MV-4-11 (cell line): ENCODE measurements at regions not wholly inside any gene's neighbourhood (a gene's known extent, or its start where the extent isn't known, plus 50 kb on each side); places are given as distances from the start of the nearest gene placed in this dataset.

ENCODE experiments used
- DNase-seq: peaks from one replicate; lab custom pipeline; 2025; lab: John Stamatoyannopoulos, UW

- no peak for DNase-seq
Observed at GRCh38 chr19:30666301-30666803, 294.2 kb downstream of the ZNF536 start.

DNA sequence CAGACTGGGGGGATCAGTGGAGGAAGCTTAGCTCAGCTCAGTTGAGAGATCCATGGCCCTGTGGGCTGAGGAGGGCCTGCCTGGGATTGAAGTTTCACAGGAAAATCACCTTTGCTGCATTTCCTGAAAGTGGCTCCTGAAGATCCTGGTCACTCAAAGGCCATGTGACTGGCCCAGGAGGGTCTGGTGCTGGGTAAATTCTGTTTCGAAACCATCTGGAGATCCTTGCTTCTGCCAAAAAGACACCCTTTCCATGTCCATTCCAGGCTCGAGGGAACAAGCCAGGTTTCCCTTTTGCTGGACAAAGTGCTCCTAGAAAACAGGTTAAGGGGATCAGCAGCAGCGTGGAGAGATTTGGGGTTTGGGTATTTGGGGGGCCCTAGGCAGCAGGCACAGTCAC, 293.3 kb downstream of the ZNF536 start:
- DNase-seq, result no peak

DNA sequence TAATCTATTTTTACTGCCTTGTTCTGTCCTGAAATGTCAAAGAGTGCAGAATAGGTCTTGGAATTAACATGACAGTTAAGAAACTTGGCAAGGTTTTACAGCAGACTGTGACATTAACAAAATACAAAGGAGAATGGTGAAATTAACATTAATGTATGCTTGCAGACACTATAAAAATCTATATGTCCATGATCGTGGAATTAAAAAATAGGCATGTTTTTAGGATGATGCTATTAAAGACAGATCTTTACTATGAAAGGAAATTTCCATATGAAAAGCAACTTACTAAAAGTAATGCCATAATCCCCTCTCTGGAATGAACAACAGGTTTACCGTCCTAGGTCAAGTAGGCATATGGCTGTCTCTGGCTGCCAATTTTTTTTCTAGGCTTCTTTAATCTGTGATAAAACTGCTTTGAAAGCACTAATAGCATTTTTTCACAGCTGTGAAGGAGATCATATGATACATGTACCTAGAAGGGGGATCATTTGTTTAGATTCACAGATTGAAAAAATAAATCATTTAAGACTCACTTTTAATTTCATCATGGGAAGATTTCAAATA, 291.5 kb downstream of the ZNF536 start:
- no peak for DNase-seq

GRCh38 chr19:30662211-30662861, 290.2 kb downstream of the ZNF536 start:
- no peak for DNase-seq

DNA sequence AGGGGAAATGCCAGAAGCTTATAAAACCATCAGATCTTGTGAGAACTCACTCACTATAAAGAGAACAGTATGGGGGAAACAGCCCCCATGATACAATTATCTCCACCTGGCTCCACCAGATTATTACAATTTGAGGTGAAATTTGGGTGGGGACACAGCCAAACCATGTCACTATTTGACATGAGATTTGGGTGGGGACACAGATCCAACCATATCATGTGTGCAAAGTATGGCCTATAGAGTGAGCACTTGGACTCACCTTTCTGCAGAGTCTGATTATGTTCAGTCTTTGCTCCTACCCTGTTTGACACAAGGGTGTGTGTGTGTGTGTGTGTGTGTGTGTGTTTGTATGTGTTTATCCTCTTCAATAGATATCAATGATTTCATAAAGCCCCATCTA, 287.5 kb downstream of the ZNF536 start:
- DNase-seq, result no peak

DNA sequence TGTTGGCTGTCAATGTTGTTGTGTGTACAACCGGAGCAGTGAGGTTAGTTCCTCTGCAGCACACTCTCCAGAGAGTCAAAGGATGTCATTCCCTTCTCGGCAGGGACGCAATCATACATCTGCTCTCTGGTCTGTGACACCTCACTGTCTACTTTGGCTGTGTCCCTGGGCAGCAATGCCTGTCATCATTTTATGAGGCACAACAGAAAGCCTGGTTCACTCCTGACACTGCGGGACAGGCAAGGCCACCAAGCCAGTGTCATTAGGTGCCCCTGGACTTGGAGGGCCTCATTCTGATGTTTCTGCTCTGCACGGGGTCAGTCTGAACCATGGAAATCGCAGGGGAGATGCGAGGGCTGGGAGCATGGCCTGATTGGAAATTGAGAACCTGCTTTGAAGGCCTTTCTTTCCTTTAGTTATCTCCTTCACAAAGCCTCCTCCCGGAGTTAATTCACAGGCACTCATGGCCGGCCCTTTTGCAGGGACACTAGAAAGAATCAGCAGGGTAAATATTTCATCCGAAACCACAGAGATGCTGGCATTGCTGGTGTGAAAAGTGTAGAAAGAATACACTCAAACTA, 284.4 kb downstream of the ZNF536 start:
- no peak for DNase-seq

GRCh38 chr19:30653646-30654386, 281.6 kb downstream of the ZNF536 start:
- DNase-seq, result no peak

GRCh38 chr19:30652751-30653150, 280.6 kb downstream of the ZNF536 start:
- no peak for DNase-seq

GRCh38 chr19:30651691-30652090, 279.5 kb downstream of the ZNF536 start:
- DNase-seq, result no peak

DNA sequence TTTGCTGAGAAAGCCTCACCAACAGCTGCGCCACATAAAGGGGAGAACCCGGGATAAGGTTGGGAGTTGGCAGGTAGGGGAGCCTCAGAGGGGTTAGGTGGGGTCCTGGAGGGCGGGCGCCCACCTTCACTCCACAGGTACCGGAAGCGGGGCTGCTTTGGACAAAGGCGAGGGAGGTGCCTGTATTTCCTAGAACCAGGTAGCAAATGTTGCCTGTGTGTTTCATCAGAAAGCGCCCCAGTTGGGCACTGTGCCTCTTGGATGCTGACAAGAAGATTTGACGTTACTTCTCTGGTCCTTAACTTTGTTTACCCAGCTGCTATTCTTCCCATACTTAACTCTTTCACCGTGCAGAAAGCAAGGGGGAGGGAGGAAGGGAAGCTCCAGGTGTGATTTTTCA, 278.9 kb downstream of the ZNF536 start:
- no peak for DNase-seq

DNA sequence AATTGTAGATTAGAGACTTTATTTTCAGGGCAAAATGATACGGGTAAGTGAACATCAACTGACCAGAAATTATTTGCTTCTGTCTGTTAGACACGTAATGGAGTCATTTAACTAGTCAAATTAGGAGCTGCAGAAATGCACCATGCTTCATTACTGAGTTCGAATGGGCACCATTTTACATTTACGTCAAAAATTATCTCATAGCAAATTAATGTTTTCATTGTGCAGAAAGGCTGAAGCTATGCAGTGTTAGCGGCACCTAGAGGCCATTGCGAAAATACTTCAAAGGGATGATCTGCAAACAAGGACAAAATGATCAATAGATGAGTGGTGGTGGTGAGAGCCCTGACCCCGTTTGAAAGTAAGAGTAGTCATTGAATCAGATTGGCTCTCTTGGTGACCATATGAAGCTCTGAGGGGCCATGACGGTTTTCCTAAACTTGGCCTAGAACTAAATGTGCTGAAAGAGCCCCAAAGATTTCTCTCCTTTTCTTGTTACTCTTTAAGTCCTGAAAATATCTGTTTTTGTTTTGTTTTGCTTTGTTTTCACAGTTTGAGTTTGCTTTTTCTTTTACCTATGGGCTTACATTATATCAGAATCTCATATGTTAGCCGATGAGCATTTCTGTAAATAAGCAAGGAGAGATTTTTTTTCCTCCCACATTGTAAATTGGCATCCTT, 277.9 kb downstream of the ZNF536 start:
- DNase-seq, result peak; percentile 52

GRCh38 chr19:30648866-30649862, 277.0 kb downstream of the ZNF536 start:
- DNase-seq, result no peak

- DNase-seq, result no peak
Observed at GRCh38 chr19:30647891-30648720, 275.9 kb downstream of the ZNF536 start.

DNA sequence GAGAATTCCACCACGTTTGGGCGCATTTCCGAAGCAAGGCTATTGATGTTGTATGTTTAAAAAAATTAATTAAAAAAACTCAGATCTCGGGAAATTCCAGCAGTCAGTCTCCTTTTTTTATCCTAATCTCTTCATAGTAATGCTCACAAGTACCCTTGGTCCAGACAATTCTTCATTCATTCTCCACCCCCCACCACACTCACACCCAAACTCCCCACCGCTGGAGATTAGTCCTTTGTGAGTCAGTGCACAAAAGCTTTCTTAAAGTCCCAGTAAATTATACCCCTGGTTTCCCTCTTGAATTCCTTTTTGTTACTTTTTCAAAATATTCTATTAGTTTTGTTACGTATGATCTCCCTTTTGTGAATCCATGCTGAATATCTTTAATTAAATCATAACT, 274.6 kb downstream of the ZNF536 start:
- no peak for DNase-seq

DNA sequence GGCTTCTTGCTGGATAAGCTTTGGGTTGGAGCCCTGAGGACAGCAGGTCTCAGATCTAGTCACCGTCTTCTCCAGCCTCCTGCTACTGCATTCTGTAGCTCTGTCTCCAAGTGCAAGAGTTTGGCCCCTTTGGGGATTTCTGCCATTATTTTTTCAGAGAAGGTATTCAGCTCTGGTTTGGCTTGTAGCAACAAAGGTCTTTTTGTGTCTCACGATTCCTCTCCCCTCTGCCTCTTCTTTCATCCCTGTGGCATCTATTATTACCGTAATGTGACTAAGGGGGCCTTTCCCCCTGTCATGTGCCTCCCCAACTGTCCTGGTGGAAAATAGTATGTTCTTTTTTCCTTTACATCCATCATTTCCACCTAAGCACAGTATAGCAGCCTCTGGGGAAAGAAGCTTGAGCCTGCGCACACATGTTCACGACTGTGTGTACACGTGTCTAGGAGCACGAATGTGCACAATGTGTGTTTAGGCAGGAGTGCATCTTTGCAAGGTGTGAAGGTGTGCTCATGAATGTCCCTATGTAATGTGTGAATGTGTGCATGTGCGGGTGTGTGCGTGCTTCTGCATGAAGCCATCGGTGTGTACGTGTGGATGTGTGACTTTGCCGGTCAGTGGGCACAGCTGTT, 273.9 kb downstream of the ZNF536 start:
- no peak for DNase-seq

DNA sequence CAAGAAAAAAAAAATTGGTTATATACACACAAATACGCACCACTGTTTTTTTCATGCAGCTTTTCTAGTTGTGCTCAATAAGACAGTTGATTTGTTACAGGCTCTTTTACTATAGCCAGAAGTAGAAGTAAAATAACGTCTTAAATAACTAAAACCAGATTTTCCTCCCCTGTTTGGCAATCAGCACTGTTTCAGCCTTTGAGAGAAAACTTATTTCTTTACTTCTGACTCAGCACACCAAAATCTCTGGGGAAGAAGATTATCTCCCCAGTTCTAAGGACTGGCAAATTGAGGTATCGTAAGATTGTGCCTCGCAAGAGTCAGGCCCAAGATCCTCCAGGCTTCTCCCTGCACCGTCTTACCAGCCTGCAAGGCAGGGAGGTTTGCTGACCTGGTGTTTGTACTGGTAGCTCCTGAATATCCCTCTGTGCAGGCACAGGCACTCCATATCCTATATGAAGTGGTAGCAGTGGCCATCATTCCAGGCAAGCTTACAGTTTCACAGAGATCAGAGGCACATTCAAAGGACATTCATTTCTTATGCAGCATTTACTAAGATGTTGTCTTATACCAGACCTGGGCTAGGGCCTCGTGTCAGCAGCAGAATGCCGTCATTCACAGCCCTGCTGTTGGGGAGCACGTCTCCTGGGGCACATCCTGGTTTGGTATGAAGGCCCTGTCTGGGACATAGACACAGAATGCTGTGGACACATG, 268.2 kb downstream of the ZNF536 start:
- DNase-seq, result no peak

DNA sequence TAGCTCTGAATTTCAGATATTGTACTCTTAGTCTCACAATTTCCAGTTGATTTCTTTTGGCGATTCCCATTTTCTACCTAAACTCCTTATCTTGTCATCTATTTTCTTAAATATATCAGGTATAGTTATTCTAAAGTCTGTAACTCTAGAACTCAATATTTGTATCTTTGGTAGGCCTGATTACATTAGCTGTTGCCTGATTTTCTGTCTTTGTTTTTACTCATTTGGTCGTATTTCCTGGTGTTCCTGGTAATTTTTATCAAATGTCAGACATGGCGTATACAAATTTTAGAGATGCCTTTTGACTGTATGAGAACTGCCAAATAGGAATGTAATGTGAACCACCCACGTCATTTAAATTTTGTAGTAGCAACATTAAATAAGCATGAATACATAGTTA, 266.7 kb downstream of the ZNF536 start:
- DNase-seq, result no peak

DNA sequence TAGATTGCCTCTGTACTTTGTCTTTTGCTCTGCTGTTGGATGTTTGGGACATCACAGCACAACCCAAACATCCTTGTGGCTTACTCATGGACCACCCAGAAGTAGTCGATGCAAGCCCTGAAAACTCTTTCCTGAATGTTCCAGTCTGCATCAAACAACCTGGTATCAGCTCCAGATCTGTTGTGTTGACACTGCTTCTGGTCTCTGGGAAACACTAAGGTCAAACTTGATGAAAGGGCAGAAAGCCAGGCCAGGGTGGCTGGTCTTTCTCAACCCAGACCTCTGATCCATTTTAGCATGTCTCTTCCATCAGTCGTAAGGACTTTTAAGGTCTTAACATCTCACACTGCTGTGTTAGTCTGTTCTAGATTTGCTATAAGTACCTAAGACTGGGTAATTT, 265.7 kb downstream of the ZNF536 start:
- no peak for DNase-seq
